Sciatic nerve (tissue), 2 donors: ENCODE measurements at regions not wholly inside any gene's neighbourhood (a gene's known extent, or its start where the extent isn't known, plus 50 kb on each side); places are given as distances from the start of the nearest gene placed in this dataset.
"Not testable (repeated sequence)": the region's sequence is repeated elsewhere in the genome, so short reads cannot be mapped to it uniquely, and the experiment has no call there.

ENCODE experiments used
- ATAC-seq: fragments of 200-7000 bp; cut with Tn5 transposase; one replicate; pipeline ENCODE4 v1.9.1; 2020; ENCODE audit warnings: mild to moderate bottlenecking, moderate library complexity
- DNase-seq: peaks from one replicate; pipeline ENCODE4 v3.0.0-alpha.2; 2020; ENCODE audit warnings: low spot score
- intact Hi-C: fragments of 100-400 bp; cut with DNase I; formaldehyde crosslinking; loops from one replicate; pipeline ENCODE4 v1.14.2; 2022
- donor health status: DM: no; HTN: no; CAD: no.
- donor health status: DM: no; HTN: no; CAD: no.

DNA sequence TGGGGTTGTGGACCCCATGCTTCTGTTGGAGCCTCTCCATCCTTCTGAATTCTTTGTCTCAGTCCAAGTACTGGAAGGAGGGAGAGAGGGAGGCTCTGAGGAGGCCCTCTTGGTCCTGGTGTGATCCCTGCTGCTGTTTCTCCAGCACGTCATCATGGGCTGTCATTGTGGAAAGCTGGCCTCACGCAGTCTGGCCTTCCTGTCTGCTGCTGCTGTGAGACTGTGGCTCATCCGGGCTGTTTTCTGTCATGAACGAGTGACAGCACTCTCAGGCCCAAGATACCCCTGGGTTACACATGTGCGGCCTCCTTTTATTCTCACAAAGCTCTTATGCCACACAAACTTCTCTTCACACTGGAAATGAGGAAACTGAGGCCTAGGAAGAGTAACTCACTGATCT is 499.3 kb downstream of the CCDC171 start:
- intact Hi-C loops: no loop called here
- DNase-seq: no peak
- ATAC-seq: no peak

DNA sequence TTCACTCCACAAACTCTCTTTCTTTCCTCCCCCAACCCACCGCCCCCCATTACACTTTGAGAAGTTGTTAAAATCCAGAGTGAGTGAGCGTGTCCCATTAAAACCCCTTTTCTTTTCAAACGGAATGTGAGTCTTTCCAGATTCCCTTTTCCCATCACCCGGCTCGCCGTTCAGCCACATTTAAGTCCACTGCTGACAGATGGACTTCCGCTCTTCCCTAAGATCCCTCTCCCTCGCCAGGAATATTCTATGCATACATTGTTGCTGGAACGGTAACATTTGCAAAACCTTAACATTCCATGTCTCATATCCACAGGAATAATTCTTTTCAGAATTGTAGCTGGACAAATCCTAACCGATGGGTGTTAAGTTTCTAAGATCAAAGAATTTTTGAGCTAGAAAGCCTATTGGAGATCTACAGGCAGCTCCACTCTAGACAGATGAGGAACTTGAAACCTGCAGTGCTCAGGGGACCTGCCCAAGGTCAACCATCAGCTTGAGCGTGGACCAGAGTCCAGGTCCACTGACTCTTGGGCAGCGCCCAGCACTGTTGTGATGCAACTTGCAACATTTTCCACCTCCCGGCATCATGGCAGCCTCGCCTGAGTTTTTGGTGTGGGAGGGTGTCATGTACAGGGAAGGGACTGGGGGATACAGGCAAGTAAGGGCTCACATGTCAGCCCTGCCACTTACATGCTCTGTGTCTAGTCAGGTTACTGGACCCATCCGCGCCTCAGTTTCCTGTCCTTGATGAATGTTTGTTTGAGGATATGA is 500.1 kb downstream of the CCDC171 start:
- ATAC-seq: no peak
- no peak for DNase-seq
- intact Hi-C loops: no loop called here

DNA sequence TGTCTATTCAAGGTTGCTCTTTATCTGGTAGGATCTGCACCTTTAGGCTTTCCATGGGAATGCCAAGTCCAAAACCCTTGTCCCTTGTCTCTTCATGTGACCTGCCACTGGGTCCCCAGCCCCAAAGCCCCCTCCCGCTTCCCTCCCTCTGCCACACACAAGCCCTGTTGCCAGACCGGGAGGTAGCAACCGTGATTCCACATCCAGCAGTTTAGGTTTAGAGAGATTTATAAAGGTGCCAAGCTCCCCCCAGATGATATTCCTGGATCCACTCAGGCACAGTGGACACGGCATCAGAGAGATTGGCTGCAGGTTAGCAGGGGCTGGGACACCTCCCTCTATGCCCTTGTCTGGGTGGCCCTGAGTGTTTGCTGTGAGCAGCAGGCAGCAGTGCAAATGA is 504.7 kb downstream of the CCDC171 start:
- ATAC-seq: peak; percentile 27
- intact Hi-C loops: no loop called here
- DNase-seq: no peak

DNA sequence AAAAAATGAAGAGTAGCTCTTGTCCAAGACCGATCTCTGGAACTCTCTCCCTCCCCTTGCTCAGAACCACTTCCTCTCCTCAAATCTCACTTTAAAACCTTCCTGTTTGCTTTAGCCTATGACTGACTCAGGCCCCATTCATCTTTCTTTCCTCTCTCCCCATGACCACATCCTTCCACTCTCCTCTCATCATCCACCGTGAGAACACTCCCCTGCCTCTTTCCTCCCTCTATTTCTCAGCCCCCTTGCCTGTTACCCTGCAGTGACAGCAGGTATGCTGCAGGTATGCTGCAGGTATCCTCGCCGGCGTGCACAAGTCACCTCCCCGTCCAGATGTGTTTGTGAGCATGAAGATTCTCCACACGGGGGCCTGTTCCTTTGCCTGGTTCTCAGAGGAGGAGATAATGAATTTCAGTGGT is 505.3 kb downstream of the CCDC171 start:
- ATAC-seq (peak; percentile 31), DNase-seq (no peak)
- intact Hi-C loops: no loop called here

DNA sequence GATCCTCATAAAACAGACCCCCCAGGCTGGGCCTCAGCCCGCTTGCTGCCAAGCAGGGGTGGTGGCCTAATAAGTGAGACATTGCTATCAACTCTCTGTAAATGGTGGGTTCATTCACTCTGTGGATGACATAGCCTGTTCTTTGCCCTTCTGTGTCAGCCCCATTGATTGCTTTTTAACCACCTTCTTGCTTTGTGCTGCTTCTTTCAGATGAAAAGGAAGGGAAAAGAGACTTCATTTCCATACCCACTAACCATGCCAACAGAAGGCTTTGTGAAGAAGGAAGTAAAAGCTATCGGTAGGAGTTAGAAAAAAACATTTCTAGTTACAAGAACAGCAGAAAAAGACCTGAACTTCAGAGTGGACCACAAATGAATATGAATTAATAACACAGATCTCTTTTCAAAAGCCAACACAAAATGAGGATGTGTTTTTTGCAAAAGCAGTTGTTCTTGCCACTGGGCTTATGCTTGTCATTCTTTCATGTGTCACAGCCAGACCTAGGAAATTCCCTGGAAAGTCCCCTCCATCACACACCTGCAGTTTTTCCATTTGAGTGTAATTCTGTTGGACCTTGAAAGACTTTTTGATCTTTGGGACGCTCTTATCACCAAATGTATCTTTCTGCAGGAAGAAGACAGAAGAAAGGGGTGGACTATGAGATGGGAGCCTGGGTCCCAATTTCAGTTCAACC is 507.7 kb downstream of the CCDC171 start:
- ATAC-seq (no peak), DNase-seq (no peak)
- intact Hi-C loops: no loop called here

DNA sequence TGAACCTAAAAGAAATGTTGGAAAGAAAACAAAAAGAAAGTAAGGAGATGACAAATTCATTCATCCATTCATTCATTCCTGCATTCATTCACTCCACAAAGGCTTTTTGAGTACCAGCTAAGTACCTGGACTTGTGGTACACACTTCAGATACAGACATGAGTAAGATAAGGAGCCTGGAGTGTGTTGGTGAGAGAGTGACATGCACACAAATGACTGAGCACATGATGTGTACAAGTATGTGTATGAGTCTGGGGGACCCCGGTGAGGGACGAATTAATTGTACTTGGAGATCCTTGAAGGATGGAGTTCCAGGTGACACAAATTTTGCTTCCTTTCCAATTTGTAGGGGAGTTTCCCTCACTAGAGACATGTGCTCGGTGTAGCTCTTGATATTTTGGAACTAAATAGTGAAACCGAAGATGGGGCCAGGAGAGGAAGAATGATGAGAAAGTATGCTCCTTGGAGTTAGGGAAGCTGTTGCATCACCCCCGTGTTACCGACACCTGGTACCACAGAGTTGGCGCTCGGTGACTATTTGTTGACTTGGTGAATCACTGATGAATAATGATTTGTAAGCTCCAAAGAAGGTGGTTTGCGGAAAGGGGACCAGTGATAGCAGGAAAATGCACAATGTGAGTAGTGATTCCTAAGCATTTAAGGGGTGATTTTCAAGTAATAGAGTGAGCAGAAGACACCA is 509.8 kb downstream of the CCDC171 start:
- ATAC-seq: no peak
- intact Hi-C loops: no loop called here
- no peak for DNase-seq

DNA sequence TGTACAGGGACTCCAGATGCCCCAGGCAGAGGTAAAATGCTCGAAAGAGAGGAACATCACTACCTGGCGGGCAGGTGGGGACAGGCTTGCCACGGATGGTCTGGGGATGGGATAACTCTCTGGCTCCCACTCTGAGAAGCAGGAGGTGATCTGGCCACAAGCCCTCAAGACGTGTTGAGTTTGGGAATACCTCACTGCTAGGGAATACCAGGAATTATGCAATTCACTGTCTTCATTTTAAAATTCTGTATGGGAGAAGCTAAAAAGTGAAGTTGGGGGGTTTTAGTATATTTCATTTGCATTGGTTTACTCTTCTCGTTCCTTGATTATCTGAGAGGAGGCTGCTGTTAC is 510.4 kb downstream of the CCDC171 start:
- no peak for DNase-seq
- ATAC-seq: no peak
- intact Hi-C loops: no loop called here

DNA sequence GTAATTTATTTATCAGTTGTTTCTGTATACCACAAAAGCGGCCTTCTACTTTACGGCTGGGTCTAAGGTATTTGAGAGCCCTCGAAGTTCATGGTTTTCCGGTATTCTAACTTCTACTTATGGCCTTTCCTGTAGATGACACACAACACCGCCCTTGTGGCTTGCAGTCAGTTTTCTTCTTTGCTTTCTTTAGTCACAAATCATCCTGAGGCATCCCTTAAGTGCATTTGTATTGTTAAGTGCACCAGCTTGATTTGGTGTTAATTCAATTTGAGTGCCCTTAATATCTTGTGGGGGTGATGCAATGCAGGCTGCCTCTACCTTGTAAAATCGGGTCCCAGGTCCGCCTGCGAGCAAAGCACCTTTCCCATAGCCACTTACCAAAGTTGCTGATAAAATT is 511.9 kb downstream of the CCDC171 start:
- DNase-seq (no peak), ATAC-seq (no peak)
- intact Hi-C loops: no loop called here

DNA sequence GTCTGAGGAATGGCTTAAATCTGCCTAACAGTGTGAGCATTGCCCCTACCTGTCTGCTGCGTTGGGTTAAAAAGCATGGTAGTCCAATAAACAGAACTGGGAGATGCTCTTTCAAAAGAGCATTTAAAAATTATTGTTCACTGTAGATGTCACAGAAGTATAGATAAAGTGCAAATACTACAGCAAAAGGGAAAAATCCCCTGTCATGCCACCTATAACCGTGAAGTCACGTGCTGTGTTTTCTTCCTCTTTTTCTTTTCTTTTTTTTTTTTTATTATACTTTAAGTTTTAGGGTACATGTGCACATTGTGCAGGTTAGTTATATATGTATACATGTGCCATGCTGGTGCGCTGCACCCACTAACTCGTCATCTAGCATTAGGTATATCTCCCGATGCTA is 513.4 kb downstream of the CCDC171 start:
- ATAC-seq, DNase-seq, intact Hi-C loops: not testable (repeated sequence)

DNA sequence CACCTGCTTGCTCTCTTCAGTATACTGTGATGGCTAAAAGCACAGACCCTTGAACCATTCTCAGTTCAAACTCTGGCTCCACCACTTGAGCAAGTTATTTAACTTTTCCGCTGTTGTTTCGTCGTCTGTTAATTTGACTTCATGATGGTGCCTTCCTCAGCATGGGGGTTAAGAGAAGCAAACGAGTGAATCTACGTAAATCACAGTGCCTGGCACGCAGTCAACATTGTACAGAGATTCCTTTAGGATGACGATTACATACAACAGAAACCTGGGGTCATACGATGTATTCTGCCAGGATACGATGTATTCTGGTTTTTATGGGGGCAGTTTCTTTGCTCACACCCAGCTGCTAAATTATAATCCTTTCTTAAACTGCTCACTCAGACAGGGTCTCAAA is 515.6 kb downstream of the CCDC171 start:
- no peak for ATAC-seq
- no peak for DNase-seq
- intact Hi-C loops: no loop called here

DNA sequence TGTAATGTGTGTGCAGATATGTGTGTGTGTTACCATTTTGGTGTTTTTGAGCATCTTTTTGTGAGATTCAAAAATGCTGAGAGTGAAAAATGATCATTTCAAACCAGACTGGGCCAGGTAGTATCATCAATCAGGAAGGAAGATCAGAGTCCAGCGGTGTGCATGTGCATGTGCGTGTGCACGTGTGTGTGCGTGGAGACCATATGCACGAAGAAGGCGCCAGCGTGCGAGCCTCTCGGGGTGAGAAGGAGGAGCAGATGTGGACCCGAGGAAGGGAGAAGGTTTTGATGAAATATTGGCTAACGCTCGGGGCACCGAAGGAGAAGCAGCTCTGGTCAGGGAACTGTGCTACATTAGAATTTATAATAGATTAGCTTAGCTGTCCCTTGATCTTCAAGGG is 516.4 kb downstream of the CCDC171 start:
- intact Hi-C loops: no loop called here
- ATAC-seq: peak; percentile 7
- no peak for DNase-seq

DNA sequence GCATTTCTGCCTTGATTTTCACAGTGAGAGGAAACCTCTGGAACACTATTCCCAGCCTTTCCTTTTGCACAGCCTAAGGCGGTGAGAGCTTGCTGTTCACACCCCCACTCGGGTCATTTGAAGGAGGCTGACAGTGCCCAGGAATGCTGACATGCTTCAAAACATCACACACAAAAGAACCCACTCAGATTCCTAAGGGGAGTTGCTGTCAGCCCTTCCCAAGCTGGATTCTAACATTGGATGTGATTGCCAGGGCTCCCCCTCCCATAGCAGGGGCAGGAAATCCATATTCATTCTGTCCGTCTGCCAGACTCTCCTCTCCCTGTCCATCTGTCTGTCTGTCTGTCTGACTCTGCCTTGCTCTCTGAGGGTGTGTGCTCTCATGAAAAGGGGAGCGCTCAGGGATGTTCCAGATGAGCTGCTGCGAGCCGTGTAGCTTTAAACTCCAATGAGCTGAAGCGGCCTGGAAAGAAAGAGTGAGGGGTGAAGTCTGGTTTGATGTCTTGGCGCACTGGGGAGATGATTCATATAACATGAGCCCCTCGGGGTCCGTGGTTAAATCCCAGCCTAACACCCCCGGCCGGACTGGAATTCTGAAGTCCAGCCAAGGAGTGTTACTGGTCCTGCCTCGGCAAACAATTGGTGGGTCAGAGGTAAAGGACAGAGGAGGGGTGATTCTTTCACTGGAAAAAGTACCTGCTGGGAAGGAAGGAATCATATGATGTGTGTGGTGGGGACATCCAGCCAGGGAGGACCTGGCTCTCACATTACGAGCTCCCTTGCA is 517.0 kb downstream of the CCDC171 start:
- ATAC-seq: peak; percentile 66
- intact Hi-C loops: no loop called here
- DNase-seq: no peak

DNA sequence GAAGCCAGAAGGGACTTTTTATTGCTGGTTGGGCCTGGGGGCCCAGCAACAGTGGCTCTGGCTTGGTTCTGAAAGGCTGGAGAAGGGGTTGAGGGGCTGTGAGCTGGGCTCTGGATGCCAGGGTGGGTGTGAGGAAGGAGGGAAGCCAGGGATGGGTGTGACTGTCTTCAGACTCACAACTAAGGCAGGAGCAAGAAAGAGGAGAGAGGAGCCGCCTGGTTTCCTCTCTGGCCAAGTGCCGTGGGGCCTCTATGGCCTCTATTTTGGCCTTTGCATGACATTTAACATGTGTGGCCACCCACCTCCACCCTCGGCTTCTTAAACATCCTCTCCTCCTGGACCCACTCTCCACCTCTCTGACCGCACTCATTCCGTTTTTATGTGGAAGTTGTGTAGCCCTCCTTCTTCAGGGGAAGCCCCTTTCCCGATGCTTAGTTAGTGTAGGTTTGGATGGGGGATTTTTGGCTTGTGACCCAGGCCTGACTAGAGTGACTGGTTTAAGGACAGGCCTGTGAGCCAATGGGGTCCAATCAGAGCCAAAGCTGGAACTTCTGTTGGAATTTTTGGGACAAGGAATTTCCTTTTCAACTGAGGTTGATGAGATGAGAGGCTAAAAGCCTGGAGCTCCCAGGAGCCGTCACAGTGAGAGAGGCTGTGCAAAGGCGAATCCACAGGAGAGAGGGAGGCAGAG is 517.8 kb downstream of the CCDC171 start:
- no peak for DNase-seq
- peak; percentile 41 for ATAC-seq
- intact Hi-C loops: no loop called here

DNA sequence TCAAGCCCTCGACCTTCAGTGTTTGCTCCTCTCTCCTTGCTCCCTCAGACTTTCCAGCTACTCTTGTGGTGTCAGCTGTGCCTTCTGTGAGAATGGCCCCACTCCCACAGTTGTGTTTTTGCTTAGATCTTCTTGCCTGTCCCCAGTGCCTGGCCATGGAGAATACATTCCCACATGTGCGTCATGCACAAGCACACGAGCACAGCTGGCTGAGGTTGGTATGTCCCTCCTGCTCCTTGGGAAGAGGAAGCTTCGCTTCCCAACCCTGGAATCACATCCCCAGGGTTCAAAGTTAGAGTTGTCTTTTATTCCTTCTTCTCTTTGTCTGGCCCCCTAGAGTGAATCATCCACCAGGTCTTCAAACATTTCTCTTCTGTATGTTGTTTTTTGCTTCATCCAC is 518.6 kb downstream of the CCDC171 start:
- DNase-seq (no peak), ATAC-seq (peak; percentile 22)
- intact Hi-C loops: no loop called here

DNA sequence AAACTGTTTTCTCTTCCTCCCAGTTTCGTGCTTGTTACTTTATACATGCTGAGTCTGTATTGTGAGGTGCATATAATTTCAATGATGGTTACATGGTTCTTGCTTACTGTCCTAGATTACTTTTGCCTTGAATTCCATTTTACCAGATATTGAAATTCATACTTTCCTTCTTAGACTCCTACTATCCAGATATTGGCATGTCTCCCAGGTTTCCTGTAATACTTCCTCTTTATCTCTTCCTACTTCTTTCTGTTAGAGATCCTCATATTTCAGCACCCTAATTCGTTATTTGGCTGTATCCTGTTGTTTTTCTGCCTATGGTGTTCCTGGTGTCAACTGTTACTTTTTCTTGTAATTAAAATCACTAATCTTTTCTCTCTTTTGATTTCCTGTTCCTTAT is 522.1 kb downstream of the CCDC171 start:
- no peak for ATAC-seq
- intact Hi-C loops: no loop called here
- no peak for DNase-seq

DNA sequence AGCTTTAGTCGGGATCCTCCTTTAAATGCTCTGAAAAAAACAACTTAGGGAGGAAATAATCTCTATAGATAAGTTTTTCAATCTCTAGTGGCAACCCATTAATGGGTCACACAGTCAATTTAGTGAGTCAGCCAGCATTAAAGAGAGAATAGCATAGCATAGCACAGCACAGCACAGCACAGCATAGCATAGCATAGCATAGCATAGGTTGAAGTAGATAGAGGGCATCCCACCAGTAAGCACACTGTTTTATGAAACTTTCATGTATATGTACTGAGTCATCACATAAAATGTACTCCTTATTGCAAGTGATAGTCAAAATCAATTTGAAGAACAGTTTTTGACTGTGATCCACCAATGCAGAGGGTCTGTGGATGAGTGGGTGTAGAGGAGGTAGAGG is 522.9 kb downstream of the CCDC171 start:
- ATAC-seq (no peak), DNase-seq (no peak)
- intact Hi-C loops: no loop called here

DNA sequence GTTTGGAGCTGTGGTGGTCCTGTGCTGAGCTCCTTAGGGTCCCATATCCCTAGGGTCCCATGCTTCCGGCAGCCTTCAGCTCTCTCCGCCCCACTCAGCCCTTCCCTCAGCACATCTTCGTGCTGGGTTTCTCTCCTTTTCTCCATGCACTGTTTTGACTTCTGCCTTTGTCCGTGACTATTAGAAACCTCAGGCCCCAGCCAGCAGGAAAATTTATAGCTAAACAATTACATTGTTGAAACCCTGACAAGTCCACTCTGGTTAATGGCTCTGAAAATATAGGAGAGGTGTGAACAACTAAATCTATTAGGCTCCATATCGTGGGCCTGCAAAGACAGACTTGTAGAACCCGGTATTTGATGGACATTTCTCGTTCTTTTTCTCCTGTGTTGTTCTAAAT is 523.7 kb downstream of the CCDC171 start:
- intact Hi-C loops: no loop called here
- no peak for ATAC-seq
- DNase-seq: no peak

DNA sequence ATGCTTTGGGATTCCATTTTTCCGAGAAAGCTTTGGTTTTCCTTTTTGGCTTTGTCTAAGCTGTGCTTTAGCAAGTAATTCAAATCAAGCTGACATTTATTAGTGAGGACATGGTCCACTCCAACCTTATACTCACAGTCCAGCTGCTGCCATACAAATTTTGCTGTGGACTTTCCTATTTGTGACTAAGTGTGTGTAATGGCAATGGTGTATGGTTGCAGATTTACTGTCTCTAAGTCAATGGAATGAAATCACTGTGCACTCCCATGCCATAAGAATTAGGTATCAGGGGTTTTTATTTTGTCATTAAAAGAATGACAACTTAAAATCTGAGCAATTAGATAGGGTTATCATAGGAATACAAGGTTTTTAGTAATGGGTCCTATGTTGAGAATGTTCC is 530.0 kb downstream of the CCDC171 start:
- no peak for DNase-seq
- intact Hi-C loops: no loop called here
- ATAC-seq: no peak

DNA sequence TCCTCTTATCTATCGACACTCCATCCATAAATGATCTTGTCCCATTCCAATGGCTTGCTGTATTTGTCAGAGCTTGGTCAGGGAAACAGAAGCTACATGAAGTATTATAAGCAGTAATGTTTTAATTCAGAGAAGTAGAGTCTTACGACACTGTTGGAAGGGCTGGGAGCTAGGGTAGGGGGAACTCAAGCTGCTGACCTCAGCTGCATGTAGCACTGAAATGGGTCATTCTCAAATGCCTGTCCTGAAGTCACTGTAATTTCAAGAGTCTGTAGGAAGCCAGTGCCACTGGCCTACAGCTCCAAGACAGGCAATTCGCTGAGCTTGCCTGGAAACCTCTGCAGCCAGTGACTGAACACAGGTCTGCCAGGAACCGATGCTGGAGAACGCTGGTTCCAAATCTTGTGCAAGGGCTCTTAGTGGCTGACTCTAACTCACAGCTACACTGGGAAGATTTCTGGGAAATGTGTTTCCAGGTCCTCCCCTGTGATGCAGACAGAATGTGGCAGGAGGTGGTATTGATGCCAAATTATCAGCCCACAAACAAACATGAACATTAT is 532.4 kb downstream of the CCDC171 start:
- intact Hi-C loops: no loop called here
- ATAC-seq (peak; percentile 93), DNase-seq (no peak)
